Heart left ventricle (tissue), 16 donors: ENCODE measurements at regions not wholly inside any gene's neighbourhood (a gene's known extent, or its start where the extent isn't known, plus 50 kb on each side); places are given as distances from the start of the nearest gene placed in this dataset.

ENCODE experiments used
- ATAC-seq, 4 donors: fragments of 200-7000 bp; cut with Tn5 transposase; one replicate each; pipeline ENCODE4 v1.9.1; 2020 to 2022; ENCODE audit warnings: moderate library complexity in 4 of 4, mild to moderate bottlenecking in 3 of 4, moderate number of reproducible peaks in 1 of 4
- DNase-seq, 5 donors: peaks; one replicate each; pipeline ENCODE4 v3.0.0-alpha.2; 2020
- H3K27ac ChIP-seq, 12 donors: fragments of 200-600 bp; sonication (generic) in 4 of 12; one replicate each; pipeline versions ENCODE4 v1.5.0 to v1.8.0; 2016 to 2022; ENCODE audit warnings: mild to moderate bottlenecking in 2 of 12
- H3K27me3 ChIP-seq, 9 donors: fragments of 200-600 bp; sonication (generic) in 2 of 9; one replicate each; pipeline versions ENCODE4 v1.5.1 to v1.8.0; 2016 to 2022; ENCODE audit warnings: mild to moderate bottlenecking in 3 of 9
- H3K36me3 ChIP-seq, 9 donors: fragments of 200-600 bp; sonication (generic) in 2 of 9; one replicate each; pipeline versions ENCODE4 v1.5.0 to v1.8.0; 2018 to 2022; ENCODE audit warnings: mild to moderate bottlenecking in 2 of 9
- H3K4me1 ChIP-seq, 12 donors: fragments of 200-600 bp; sonication (generic) in 4 of 12; one replicate each; pipeline versions ENCODE4 v1.5.0 to v1.8.0; 2016 to 2022; ENCODE audit warnings: mild to moderate bottlenecking in 3 of 12
- H3K4me3 ChIP-seq, 12 donors: fragments of 200-600 bp; sonication (generic) in 4 of 12; one replicate each; pipeline versions ENCODE4 v1.5.0 to v1.8.0; 2017 to 2022; ENCODE audit warnings: mild to moderate bottlenecking in 9 of 12, moderate library complexity in 4 of 12
- H3K9me3 ChIP-seq, 12 donors: fragments of 200-600 bp; sonication (generic) in 4 of 12; one replicate each; pipeline versions ENCODE4 v1.5.0 to v1.8.0; 2016 to 2022; ENCODE audit warnings: mild to moderate bottlenecking in 1 of 12
- CTCF ChIP-seq, 12 donors: fragments of 200-600 bp; sonication (generic) in 4 of 12; IDR thresholded peaks; one replicate each; pipeline versions ENCODE4 v1.5.0 to v1.8.0; 2018 to 2022; ENCODE audit warnings: antibody characterized with exemption in 12 of 12, mild to moderate bottlenecking in 5 of 12
- POLR2A ChIP-seq, 2 donors: fragments of 450-650 bp; IDR thresholded peaks; one replicate each; pipeline ENCODE4 v1.6.1; 2017; ENCODE audit warnings: antibody characterized with exemption in 2 of 2, mild to moderate bottlenecking in 2 of 2, moderate library complexity in 2 of 2
- WGBS, 4 donors: extraction: QIAGEN DNeasy Blood & Tissue Kit in 2 of 4; methylation state at CpG; one replicate each; pipeline versions ENCODE4 v1.1.5 to v1.1.7; 2013 to 2018; 5-methylcytosine and 5-hydroxymethylcytosine counted together
- intact Hi-C, 10 donors: fragments of 100-400 bp; cut with DNase I; formaldehyde crosslinking; loops; one replicate each; pipeline versions ENCODE4 v1.11.1 to v1.14.2; 2022
- donor health status: ischemic (EF 13 %, LVEDD 7.1; RV severe dilation, severe dysfunction).
- donor health status: healthy with polysubstance abuse.
- donor health status: DM: no; HTN: yes; CAD: no.
- donor health status: DM: no; HTN: no; CAD: no.
- donor health status: ischemic (EF 25% LVEDD 6.9; RV normal size, moderate dysfunction).
- donor health status: ischemic (EF 25% LVEDD 5.7; RV mildly dilated, moderate dysfunction).
- donor health status: healthy.
- donor health status: DM: yes; HTN: yes; CAD: no.
- donor health status: ischemic (EF 35%, LVEDD 5.7; RV mildly dilated, moderate dysfunction).
- donor health status: nonischemic (EF 11% LVEDD 7.7; RV severe dilation, severe dysfunction).
- donor health status: DM: yes; HTN: yes; CAD: no.
- donor health status: PGD.
- donor health status: ischemic (EF 29% LVEDD 5.4; RV normal size, mild dysfunction).
- donor health status: nonischemic (EF 23%, LVEDD 6.1; RV moderate dilation, normal function).

- no peaks in the 10 kb centered on the region for H3K36me3 ChIP-seq
- intact Hi-C loops: no loop called here
- DNase-seq (no peak), ATAC-seq (no peak)
- 70 to 85% (median 77%) methylated on average over 2 of the region's 2 CpGs for WGBS, 4 donors
- no peak overlapping the region for H3K27ac ChIP-seq
- H3K4me3 ChIP-seq: no peak overlapping the region
- no peaks in the 10 kb centered on the region for H3K9me3 ChIP-seq
- peaks cover 0 to 4% (median 0%) of the 10 kb centered on the region in 12 donors for H3K4me1 ChIP-seq
- no peaks in the 10 kb centered on the region for H3K27me3 ChIP-seq
- TF ChIP-seq POLR2A (IDR thresholded peaks at IDR 0.05) (no peak), CTCF (IDR thresholded peaks at IDR 0.05) (no peak)
These were observed 219.1 kb downstream of the IRS2 start for GRCh38 chr13:109567315-109567714.

- intact Hi-C loops: no loop called here
These were observed 220.5 kb downstream of the IRS2 start for GRCh38 chr13:109565877-109566276.

GRCh38 chr13:109548374-109548773 is 238.0 kb downstream of the IRS2 start:
- H3K9me3 ChIP-seq: no peaks in the 10 kb centered on the region
- TF ChIP-seq POLR2A (IDR thresholded peaks at IDR 0.05) (no peak), CTCF (IDR thresholded peaks at IDR 0.05) (no peak)
- DNase-seq (no peak), ATAC-seq (peak in 2 of 4 donors; percentile 52 to 54)
- no peak overlapping the region for H3K4me3 ChIP-seq
- WGBS, 4 donors: 44 to 58% (median 51%) methylated on average over 3 of the region's 3 CpGs
- no peak overlapping the region for H3K27ac ChIP-seq
- peaks cover 0 to 3% (median 0%) of the 10 kb centered on the region in 9 donors for H3K27me3 ChIP-seq
- intact Hi-C loops: no loop called here
- H3K4me1 ChIP-seq: no peaks in the 10 kb centered on the region
- no peaks in the 10 kb centered on the region for H3K36me3 ChIP-seq

More at GRCh38 chr13:109565877-109566276, 220.5 kb downstream of the IRS2 start:
- Histone ChIP-seq H3K4me1 (peaks cover 0 to 4% (median 0%) of the 10 kb centered on the region in 12 donors), H3K9me3 (peaks cover 0 to 3% (median 0%) of the 10 kb centered on the region in 12 donors), H3K4me3 (no peak overlapping the region), H3K27ac (no peak overlapping the region), H3K36me3 (no peaks in the 10 kb centered on the region), H3K27me3 (no peaks in the 10 kb centered on the region)
- ATAC-seq: no peak
- WGBS, 4 donors: 86 to 92% (median 89%) methylated on average over 7 of the region's 7 CpGs
- no peak for TF ChIP-seq POLR2A (IDR thresholded peaks at IDR 0.05)
- no peak for DNase-seq

GRCh38 chr13:109547942-109548341 is 238.4 kb downstream of the IRS2 start:
- TF ChIP-seq CTCF (IDR thresholded peaks at IDR 0.05): no peak
- no peak for TF ChIP-seq POLR2A (IDR thresholded peaks at IDR 0.05)
- H3K4me1 ChIP-seq: no peaks in the 10 kb centered on the region
- H3K27ac ChIP-seq: no peak overlapping the region
- no peaks in the 10 kb centered on the region for H3K36me3 ChIP-seq
- H3K27me3 ChIP-seq: peaks cover 0 to 5% (median 0%) of the 10 kb centered on the region in 9 donors
- no peak overlapping the region for H3K4me3 ChIP-seq
- WGBS, 4 donors: 84 to 88% (median 85%) methylated on average over 5 of the region's 5 CpGs
- no peak for DNase-seq
- H3K9me3 ChIP-seq: no peaks in the 10 kb centered on the region
- ATAC-seq: no peak
- intact Hi-C loops: no loop called here

GRCh38 chr13:109545931-109546330 is 240.5 kb downstream of the IRS2 start:
- no peak overlapping the region for H3K27ac ChIP-seq
- no peaks in the 10 kb centered on the region for H3K36me3 ChIP-seq
- no peak for DNase-seq
- WGBS, 4 donors: 55 to 64% (median 58%) methylated on average over 6 of the region's 6 CpGs
- peaks cover 0 to 5% (median 0%) of the 10 kb centered on the region in 9 donors for H3K27me3 ChIP-seq
- peaks cover 0 to 6% (median 0%) of the 10 kb centered on the region in 12 donors for H3K4me1 ChIP-seq
- H3K4me3 ChIP-seq: no peak overlapping the region
- ATAC-seq: no peak
- no peak for TF ChIP-seq CTCF (IDR thresholded peaks at IDR 0.05)
- TF ChIP-seq POLR2A (IDR thresholded peaks at IDR 0.05): no peak
- intact Hi-C loops: no loop called here
- no peaks in the 10 kb centered on the region for H3K9me3 ChIP-seq
